ENCODE measurements at regions not wholly inside any gene's neighbourhood (a gene's known extent, or its start where the extent isn't known, plus 50 kb on each side); places are given as distances from the start of the nearest gene placed in this dataset.

DNA sequence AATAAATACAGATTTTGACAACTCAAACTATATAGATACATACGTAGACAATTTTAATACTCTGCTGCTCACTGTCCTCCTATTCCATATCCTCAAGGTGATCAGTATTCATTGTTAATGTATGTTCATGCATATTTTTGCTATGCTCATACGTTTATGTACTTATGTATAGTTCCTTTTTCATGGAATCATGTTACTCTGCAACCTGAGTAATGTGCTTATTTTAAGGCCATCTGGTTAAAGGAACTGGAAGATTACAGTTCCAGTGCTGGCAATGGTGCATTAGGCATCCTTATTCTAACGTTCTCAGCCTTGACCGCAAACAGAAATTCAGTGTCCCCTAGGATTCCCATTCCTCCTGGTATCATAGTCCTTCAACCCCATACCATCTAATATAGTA, 385.0 kb upstream of the TNP1 start:
- no peak overlapping the region for H3K4me2 ChIP-seq (ENCODE audit: low read length)
- H3K79me2 ChIP-seq (ENCODE audit: insufficient read depth, low read depth, low read length) = no peaks in the 10 kb centered on the region
- TF ChIP-seq, protein P1, sequence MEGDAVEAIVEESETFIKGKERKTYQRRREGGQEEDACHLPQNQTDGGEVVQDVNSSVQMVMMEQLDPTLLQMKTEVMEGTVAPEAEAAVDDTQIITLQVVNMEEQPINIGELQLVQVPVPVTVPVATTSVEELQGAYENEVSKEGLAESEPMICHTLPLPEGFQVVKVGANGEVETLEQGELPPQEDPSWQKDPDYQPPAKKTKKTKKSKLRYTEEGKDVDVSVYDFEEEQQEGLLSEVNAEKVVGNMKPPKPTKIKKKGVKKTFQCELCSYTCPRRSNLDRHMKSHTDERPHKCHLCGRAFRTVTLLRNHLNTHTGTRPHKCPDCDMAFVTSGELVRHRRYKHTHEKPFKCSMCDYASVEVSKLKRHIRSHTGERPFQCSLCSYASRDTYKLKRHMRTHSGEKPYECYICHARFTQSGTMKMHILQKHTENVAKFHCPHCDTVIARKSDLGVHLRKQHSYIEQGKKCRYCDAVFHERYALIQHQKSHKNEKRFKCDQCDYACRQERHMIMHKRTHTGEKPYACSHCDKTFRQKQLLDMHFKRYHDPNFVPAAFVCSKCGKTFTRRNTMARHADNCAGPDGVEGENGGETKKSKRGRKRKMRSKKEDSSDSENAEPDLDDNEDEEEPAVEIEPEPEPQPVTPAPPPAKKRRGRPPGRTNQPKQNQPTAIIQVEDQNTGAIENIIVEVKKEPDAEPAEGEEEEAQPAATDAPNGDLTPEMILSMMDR (conservative IDR thresholded peaks at IDR 0.05; ENCODE audit: low read length) = no peak
- TF ChIP-seq EZH2phosphoT487 (IDR thresholded peaks at IDR 0.05; ENCODE audit: borderline replicate concordance, low read depth, low read length) = no peak
- no peaks in the 10 kb centered on the region for H4K20me1 ChIP-seq (ENCODE audit: insufficient read depth, low read length)
- H3K4me1 ChIP-seq (ENCODE audit: insufficient read depth, low read length, poor library complexity, severe bottlenecking) = no peaks in the 10 kb centered on the region
- POLR2A ChIA-PET = no interaction called here
- no peak overlapping the region for H3K4me3 ChIP-seq (ENCODE audit: low read depth, low read length, poor library complexity, severe bottlenecking)
- H2AFZ ChIP-seq (ENCODE audit: low read length) = no peak overlapping the region
- H3K9me2 ChIP-seq (ENCODE audit: insufficient read depth, low read length) = no peaks in the 10 kb centered on the region
- H3K9me3 ChIP-seq (ENCODE audit: low read length) = no peaks in the 10 kb centered on the region
- H3K36me3 ChIP-seq (ENCODE audit: insufficient read depth, low read length) = no peaks in the 10 kb centered on the region
- CTCF ChIA-PET (ENCODE audit: unreplicated experiment) = no interaction called here
- DNase-seq (ENCODE audit: low spot score) = no peak
- H3K27ac ChIP-seq (ENCODE audit: low read depth, low read length, poor library complexity, severe bottlenecking) = no peak overlapping the region
- BruUV-seq (replicated peaks) = no TSS peak
- intact Hi-C loops (cut with micrococcal nuclease; ENCODE audit: unreplicated experiment) = no loop called here

DNA sequence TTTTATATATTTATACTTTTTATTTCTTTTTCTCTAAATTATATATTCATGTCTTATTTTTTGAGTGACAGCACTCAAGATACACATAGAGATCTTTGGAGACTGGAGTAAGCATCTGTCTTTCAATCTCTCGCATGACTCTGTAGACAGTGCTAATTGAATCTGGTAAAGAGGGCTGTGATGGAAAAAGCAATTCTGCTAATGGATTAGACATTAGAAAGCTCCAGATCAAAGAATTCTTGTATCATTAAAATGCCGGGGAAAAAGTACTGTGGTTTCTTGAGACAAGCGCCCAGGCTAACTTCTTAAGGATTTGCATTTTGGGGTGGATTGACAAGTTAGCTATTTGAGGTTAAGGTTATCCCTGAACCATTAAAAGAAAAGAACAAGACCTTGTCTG, 383.1 kb upstream of the TNP1 start:
- H3K4me3 ChIP-seq (ENCODE audit: low read depth, low read length, poor library complexity, severe bottlenecking) = no peak overlapping the region
- no peaks in the 10 kb centered on the region for H3K9me2 ChIP-seq (ENCODE audit: insufficient read depth, low read length)
- H3K9me3 ChIP-seq (ENCODE audit: low read length) = no peaks in the 10 kb centered on the region
- H3K36me3 ChIP-seq (ENCODE audit: insufficient read depth, low read length) = no peaks in the 10 kb centered on the region
- CTCF ChIA-PET (ENCODE audit: unreplicated experiment) = no interaction called here
- no peak for TF ChIP-seq EZH2phosphoT487 (IDR thresholded peaks at IDR 0.05; ENCODE audit: borderline replicate concordance, low read depth, low read length)
- TF ChIP-seq, protein P1 (conservative IDR thresholded peaks at IDR 0.05; ENCODE audit: low read length) = no peak
- H4K20me1 ChIP-seq (ENCODE audit: insufficient read depth, low read length) = no peaks in the 10 kb centered on the region
- DNase-seq (ENCODE audit: low spot score) = no peak
- POLR2A ChIA-PET = no interaction called here
- no peak overlapping the region for H2AFZ ChIP-seq (ENCODE audit: low read length)
- no peak overlapping the region for H3K4me2 ChIP-seq (ENCODE audit: low read length)
- no peak overlapping the region for H3K27ac ChIP-seq (ENCODE audit: low read depth, low read length, poor library complexity, severe bottlenecking)
- H3K79me2 ChIP-seq (ENCODE audit: insufficient read depth, low read depth, low read length) = no peaks in the 10 kb centered on the region
- no TSS peak for BruUV-seq (replicated peaks)
- no peaks in the 10 kb centered on the region for H3K4me1 ChIP-seq (ENCODE audit: insufficient read depth, low read length, poor library complexity, severe bottlenecking)
- intact Hi-C loops (cut with micrococcal nuclease; ENCODE audit: unreplicated experiment) = no loop called here

DNA sequence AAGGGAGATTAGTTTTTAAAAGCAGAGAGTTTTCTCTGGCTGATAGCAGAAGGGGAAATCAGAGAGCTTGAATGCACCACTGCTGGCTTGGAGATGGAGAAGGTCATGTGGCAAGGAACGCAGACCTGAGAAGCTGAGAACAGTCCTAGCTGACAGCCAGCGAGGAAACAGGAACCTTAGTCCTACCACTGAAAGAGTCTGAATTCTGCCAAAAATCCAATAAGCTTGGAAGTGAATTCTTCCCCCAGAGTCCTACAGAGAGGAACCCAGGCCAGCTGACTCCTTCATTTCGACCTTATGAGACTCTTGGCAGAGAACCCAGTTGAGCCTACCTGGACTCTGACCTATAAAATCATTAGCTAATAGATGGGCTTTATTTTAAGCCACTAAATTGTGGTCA, 371.9 kb upstream of the TNP1 start:
- H3K9me2 ChIP-seq (ENCODE audit: insufficient read depth, low read length) = no peaks in the 10 kb centered on the region
- CTCF ChIA-PET (ENCODE audit: unreplicated experiment) = no interaction called here
- H3K4me3 ChIP-seq (ENCODE audit: low read depth, low read length, poor library complexity, severe bottlenecking) = no peak overlapping the region
- H3K36me3 ChIP-seq (ENCODE audit: insufficient read depth, low read length) = no peaks in the 10 kb centered on the region
- DNase-seq (ENCODE audit: low spot score) = no peak
- no peaks in the 10 kb centered on the region for H4K20me1 ChIP-seq (ENCODE audit: insufficient read depth, low read length)
- H3K4me2 ChIP-seq (ENCODE audit: low read length) = no peak overlapping the region
- no peaks in the 10 kb centered on the region for H3K9me3 ChIP-seq (ENCODE audit: low read length)
- TF ChIP-seq, protein P1 (conservative IDR thresholded peaks at IDR 0.05; ENCODE audit: low read length) = no peak
- TF ChIP-seq EZH2phosphoT487 (IDR thresholded peaks at IDR 0.05; ENCODE audit: borderline replicate concordance, low read depth, low read length) = no peak
- BruUV-seq (replicated peaks) = no TSS peak
- no peaks in the 10 kb centered on the region for H3K4me1 ChIP-seq (ENCODE audit: insufficient read depth, low read length, poor library complexity, severe bottlenecking)
- intact Hi-C loops (cut with micrococcal nuclease; ENCODE audit: unreplicated experiment) = no loop called here
- POLR2A ChIA-PET = interaction anchor here (0.6 to 1.1 kb wide), 2 partner anchors 287 to 425 kb away, joined by 3 read pairs; no protein-coding TSS in a partner anchor
- H3K27ac ChIP-seq (ENCODE audit: low read depth, low read length, poor library complexity, severe bottlenecking) = no peak overlapping the region
- H3K79me2 ChIP-seq (ENCODE audit: insufficient read depth, low read depth, low read length) = no peaks in the 10 kb centered on the region
- no peak overlapping the region for H2AFZ ChIP-seq (ENCODE audit: low read length)
